ENCODE measurements at regions not wholly inside any gene's neighbourhood (a gene's known extent, or its start where the extent isn't known, plus 50 kb on each side); places are given as distances from the start of the nearest gene placed in this dataset.

DNA sequence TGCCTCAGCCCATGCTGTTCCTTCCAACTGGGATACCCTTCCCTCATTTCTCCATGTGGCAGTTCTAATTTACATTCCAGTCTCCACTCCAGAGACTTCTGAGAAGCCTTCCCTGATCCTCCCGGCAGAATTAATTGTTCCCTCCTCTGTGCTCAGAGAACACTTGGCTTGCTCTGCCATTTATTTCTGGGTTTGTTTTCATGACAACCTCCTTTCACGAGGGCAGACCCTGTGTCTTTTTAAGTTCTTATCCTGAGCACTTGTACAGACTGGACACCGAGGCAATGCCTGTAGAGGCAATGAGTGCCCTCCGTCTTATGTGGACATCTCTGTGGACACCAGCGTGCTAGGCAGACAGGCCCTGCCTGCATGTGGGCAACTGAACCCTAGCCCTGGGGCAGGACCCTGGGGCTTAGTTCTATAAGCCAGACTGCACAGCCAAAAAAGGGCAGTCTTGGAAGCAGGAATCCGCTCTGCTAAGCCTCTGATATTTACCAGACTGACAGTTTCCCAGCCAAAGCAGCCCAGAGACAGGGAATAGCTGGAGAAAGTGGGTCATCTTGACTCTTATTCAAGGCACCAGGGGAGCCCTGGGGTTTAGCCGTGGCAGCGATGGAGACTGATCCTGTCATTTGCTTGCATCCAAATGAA lies 474.0 kb downstream of the RPS24 start:
- Mint-ChIP-seq H3K27ac (no peak overlapping the region), H3K36me3 (no peaks in the 10 kb centered on the region), H3K9me3 (no peaks in the 10 kb centered on the region), H3K27me3 (peaks cover 6% of the 10 kb centered on the region), H3K4me1 (no peaks in the 10 kb centered on the region), H3K4me3 (no peak overlapping the region)
- DNase-seq, result no peak
- POLR2A ChIA-PET, result no interaction called here
- ATAC-seq (ENCODE audit: low read depth), result no peak

GRCh38 chr10:78508955-78509748 lies 475.5 kb downstream of the RPS24 start:
- Mint-ChIP-seq H3K27me3 (peaks cover 5% of the 10 kb centered on the region), H3K9me3 (no peaks in the 10 kb centered on the region), H3K27ac (no peak overlapping the region), H3K4me1 (no peaks in the 10 kb centered on the region), H3K4me3 (no peak overlapping the region), H3K36me3 (no peaks in the 10 kb centered on the region)
- DNase-seq (no peak), ATAC-seq (ENCODE audit: low read depth) (no peak)
- POLR2A ChIA-PET, result no interaction called here

GRCh38 chr10:78510566-78511323 lies 477.1 kb downstream of the RPS24 start:
- ATAC-seq (ENCODE audit: low read depth), result no peak
- Mint-ChIP-seq H3K4me3 (no peak overlapping the region), H3K27me3 (peaks cover 3% of the 10 kb centered on the region), H3K9me3 (no peaks in the 10 kb centered on the region), H3K4me1 (no peaks in the 10 kb centered on the region), H3K36me3 (no peaks in the 10 kb centered on the region), H3K27ac (no peak overlapping the region)
- DNase-seq, result no peak
- POLR2A ChIA-PET, result no interaction called here

- DNase-seq, result no peak
- H3K9me3 Mint-ChIP-seq, result no peaks in the 10 kb centered on the region
- no peaks in the 10 kb centered on the region for H3K4me1 Mint-ChIP-seq
- no peak overlapping the region for H3K4me3 Mint-ChIP-seq
- no peak for ATAC-seq (ENCODE audit: low read depth)
- H3K27ac Mint-ChIP-seq, result no peak overlapping the region
- peaks cover 3% of the 10 kb centered on the region for H3K27me3 Mint-ChIP-seq
- POLR2A ChIA-PET, result no interaction called here
- no peaks in the 10 kb centered on the region for H3K36me3 Mint-ChIP-seq
Observed at GRCh38 chr10:78511324-78512204, 477.9 kb downstream of the RPS24 start.

- Mint-ChIP-seq H3K27me3 (peaks cover 3% of the 10 kb centered on the region), H3K9me3 (no peaks in the 10 kb centered on the region), H3K27ac (no peak overlapping the region), H3K4me3 (no peak overlapping the region), H3K36me3 (no peaks in the 10 kb centered on the region), H3K4me1 (no peaks in the 10 kb centered on the region)
- ATAC-seq (ENCODE audit: low read depth) (no peak), DNase-seq (no peak)
- POLR2A ChIA-PET, result no interaction called here
Observed at GRCh38 chr10:78512205-78512550, 478.5 kb downstream of the RPS24 start.

DNA sequence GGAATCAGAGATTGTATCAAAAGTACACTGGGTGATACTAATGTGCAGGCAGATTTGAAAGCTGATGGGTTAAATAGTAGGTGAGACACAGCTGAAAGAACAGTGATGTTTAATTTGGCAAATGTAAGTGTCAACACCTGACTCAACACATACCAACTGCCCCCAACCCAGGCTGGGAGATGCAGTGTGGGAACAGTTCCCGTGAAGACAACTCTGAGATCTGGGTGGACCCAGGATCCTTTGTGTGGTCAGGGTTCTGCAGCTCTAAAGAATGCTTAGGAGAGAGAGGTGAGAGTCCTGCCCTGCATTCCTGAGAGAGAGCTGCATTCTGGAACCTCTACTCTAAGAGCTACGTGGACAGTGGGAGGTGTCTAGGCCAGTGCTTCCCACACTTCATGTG lies 479.7 kb downstream of the RPS24 start:
- ATAC-seq (ENCODE audit: low read depth), result no peak
- DNase-seq, result no peak
- H3K9me3 Mint-ChIP-seq, result no peaks in the 10 kb centered on the region
- no peaks in the 10 kb centered on the region for H3K36me3 Mint-ChIP-seq
- no peak overlapping the region for H3K27ac Mint-ChIP-seq
- H3K4me1 Mint-ChIP-seq, result no peaks in the 10 kb centered on the region
- H3K4me3 Mint-ChIP-seq, result no peak overlapping the region
- POLR2A ChIA-PET, result no interaction called here
- H3K27me3 Mint-ChIP-seq, result peaks cover 3% of the 10 kb centered on the region

- POLR2A ChIA-PET, result no interaction called here
- ATAC-seq (ENCODE audit: low read depth), result no peak
- H3K36me3 Mint-ChIP-seq, result no peaks in the 10 kb centered on the region
- H3K27me3 Mint-ChIP-seq, result peaks cover 3% of the 10 kb centered on the region
- no peak overlapping the region for H3K27ac Mint-ChIP-seq
- no peak overlapping the region for H3K4me3 Mint-ChIP-seq
- H3K4me1 Mint-ChIP-seq, result no peaks in the 10 kb centered on the region
- no peaks in the 10 kb centered on the region for H3K9me3 Mint-ChIP-seq
- DNase-seq, result no peak
Observed at GRCh38 chr10:78513986-78514385, 480.3 kb downstream of the RPS24 start.

- Mint-ChIP-seq H3K27me3 (peaks cover 3% of the 10 kb centered on the region), H3K4me3 (no peak overlapping the region), H3K4me1 (no peaks in the 10 kb centered on the region), H3K9me3 (no peaks in the 10 kb centered on the region), H3K36me3 (no peaks in the 10 kb centered on the region), H3K27ac (no peak overlapping the region)
- ATAC-seq (ENCODE audit: low read depth) (no peak), DNase-seq (no peak)
- POLR2A ChIA-PET, result no interaction called here
Observed at GRCh38 chr10:78514459-78514858, 480.8 kb downstream of the RPS24 start.

DNA sequence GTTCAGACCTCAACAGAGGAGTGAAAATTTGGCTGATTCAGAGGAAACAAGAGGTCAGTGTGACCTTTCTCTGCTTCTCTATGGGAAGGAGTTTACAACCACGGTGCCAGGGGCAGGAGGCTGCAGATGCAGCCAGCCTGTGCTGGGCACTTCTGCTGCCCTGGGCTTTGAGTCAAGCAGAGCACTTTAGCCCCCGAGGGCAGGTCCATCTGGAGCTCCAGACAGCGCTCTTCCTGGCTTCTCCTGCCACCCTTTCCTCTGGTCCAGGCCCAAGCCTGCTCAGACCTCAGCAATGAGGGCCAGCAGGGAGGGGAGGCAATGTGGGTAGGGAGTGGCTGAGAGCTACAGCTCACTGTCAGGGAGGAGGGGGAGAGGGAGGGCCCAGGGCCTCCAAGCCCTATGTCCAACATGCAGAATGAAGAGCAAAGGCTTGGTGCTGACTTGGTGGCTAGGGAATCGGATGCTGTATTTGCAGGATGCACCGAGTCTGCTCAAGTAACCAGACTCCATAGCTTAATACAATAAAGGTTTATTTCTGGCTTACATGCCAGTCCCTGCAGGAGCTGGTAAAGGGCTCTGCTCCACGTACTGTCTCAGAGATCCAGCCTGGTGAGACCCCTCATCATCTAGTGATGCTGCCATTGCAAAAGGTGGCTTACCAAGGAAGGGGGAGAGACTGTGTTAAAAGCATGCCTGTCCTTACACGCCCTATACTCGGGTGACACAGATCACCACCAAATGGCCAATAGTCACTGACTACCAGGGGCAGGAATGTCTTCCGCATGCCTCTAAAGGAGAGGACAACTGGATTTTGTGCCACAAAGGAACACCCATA lies 481.6 kb downstream of the RPS24 start:
- H3K9me3 Mint-ChIP-seq, result no peaks in the 10 kb centered on the region
- no peaks in the 10 kb centered on the region for H3K36me3 Mint-ChIP-seq
- ATAC-seq (ENCODE audit: low read depth) (no peak), DNase-seq (no peak)
- POLR2A ChIA-PET, result no interaction called here
- no peak overlapping the region for H3K27ac Mint-ChIP-seq
- no peak overlapping the region for H3K4me3 Mint-ChIP-seq
- no peaks in the 10 kb centered on the region for H3K4me1 Mint-ChIP-seq
- peaks cover 1% of the 10 kb centered on the region for H3K27me3 Mint-ChIP-seq

DNA sequence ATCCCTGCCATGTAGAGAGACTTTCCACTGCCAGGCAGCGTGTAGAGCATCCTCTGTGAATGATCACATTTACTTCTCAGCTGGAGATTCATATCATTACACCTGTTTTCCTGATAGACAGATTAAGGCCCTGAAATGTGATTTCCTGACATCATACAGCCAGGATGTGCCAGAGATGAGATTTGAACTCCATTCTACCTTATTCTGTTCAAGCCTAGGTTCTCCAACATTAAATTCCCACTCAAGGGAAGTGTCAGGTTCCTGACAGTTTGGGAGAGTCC lies 482.1 kb downstream of the RPS24 start:
- Mint-ChIP-seq H3K27me3 (no peaks in the 10 kb centered on the region), H3K4me1 (peaks cover 4% of the 10 kb centered on the region)
- POLR2A ChIA-PET, result no interaction called here

GRCh38 chr10:78516236-78516635 lies 482.6 kb downstream of the RPS24 start:
- H3K36me3 Mint-ChIP-seq, result no peaks in the 10 kb centered on the region
- no peak for ATAC-seq (ENCODE audit: low read depth)
- no peaks in the 10 kb centered on the region for H3K27me3 Mint-ChIP-seq
- peaks cover 8% of the 10 kb centered on the region for H3K4me1 Mint-ChIP-seq
- DNase-seq, result no peak
- no peak overlapping the region for H3K4me3 Mint-ChIP-seq
- H3K9me3 Mint-ChIP-seq, result no peaks in the 10 kb centered on the region
- POLR2A ChIA-PET, result no interaction called here
- no peak overlapping the region for H3K27ac Mint-ChIP-seq

More for the DNA sequence above, 482.1 kb downstream of the RPS24 start:
- H3K36me3 Mint-ChIP-seq, result no peaks in the 10 kb centered on the region
- H3K9me3 Mint-ChIP-seq, result no peaks in the 10 kb centered on the region
- DNase-seq (no peak), ATAC-seq (ENCODE audit: low read depth) (no peak)
- H3K4me3 Mint-ChIP-seq, result no peak overlapping the region
- no peak overlapping the region for H3K27ac Mint-ChIP-seq

DNA sequence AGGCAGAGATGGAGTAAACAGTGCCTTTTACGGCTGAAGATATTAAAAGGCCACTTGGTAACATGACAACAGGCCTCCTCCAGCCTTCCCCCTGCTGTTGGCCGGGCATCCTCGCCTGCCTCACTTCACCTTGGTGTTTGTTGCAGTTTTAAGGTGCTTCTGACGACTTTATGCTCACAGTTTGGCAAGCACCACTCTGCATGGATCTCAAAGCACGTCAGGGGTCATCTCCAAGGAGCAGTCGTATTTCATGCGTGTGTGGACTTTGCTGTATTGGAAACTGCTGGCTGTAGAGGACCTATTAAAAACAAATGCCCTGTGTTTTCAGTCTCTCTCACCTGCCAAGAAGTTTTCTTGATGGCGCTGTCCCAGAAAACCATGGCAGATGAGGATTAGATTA lies 483.1 kb downstream of the RPS24 start:
- Mint-ChIP-seq H3K4me1 (peaks cover 9% of the 10 kb centered on the region), H3K27ac (no peak overlapping the region), H3K27me3 (no peaks in the 10 kb centered on the region), H3K36me3 (no peaks in the 10 kb centered on the region), H3K4me3 (no peak overlapping the region), H3K9me3 (no peaks in the 10 kb centered on the region)
- no peak for DNase-seq
- ATAC-seq (ENCODE audit: low read depth), result no peak
- POLR2A ChIA-PET, result no interaction called here

DNA sequence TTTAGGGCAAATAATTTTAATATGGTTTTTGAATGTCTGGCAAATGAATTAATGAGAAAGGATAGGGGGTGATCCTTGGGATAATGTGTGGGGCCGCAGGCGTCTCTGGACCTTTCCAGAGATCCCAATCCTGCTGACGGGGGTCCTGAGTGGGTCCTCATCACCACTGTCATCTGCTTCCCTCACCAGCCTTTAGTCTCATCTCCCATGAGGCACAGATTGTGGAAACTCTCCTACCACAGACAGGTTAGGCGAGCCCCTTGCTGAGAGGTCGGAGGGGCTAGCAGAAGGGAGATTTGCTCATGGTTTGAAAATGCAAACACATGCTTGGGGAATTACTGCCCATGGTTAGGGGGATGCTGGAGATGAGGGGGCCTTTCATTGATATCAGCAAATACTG lies 484.6 kb downstream of the RPS24 start:
- Mint-ChIP-seq H3K36me3 (no peaks in the 10 kb centered on the region), H3K4me1 (peaks cover 11% of the 10 kb centered on the region), H3K9me3 (no peaks in the 10 kb centered on the region), H3K27ac (no peak overlapping the region), H3K27me3 (no peaks in the 10 kb centered on the region), H3K4me3 (no peak overlapping the region)
- no peak for ATAC-seq (ENCODE audit: low read depth)
- POLR2A ChIA-PET, result no interaction called here
- DNase-seq, result no peak
